ENCODE measurements at regions not wholly inside any gene's neighbourhood (a gene's known extent, or its start where the extent isn't known, plus 50 kb on each side); places are given as distances from the start of the nearest gene placed in this dataset.

DNA sequence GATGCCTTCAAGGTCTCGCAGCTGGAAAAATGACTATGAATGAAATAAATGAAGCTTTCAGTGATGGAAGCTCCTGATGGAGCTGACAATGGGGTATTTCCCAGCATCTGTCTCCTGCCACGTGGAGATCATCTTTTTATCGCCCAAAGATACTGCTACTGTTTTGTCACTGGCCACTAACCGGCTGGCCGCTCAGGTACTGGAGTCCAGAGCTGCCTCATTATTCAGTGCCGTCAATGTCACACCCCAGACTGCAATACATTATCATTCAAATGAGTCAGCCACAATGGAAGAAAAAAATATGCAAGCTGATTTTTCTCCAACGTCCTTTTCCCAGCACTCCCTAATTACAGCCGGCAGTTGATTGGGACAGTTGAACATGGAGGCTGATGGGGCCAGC, 280.4 kb downstream of the ZSWIM6 start:
- no peak for DNase-seq (ENCODE audit: low spot score)
- TF ChIP-seq, protein P1, sequence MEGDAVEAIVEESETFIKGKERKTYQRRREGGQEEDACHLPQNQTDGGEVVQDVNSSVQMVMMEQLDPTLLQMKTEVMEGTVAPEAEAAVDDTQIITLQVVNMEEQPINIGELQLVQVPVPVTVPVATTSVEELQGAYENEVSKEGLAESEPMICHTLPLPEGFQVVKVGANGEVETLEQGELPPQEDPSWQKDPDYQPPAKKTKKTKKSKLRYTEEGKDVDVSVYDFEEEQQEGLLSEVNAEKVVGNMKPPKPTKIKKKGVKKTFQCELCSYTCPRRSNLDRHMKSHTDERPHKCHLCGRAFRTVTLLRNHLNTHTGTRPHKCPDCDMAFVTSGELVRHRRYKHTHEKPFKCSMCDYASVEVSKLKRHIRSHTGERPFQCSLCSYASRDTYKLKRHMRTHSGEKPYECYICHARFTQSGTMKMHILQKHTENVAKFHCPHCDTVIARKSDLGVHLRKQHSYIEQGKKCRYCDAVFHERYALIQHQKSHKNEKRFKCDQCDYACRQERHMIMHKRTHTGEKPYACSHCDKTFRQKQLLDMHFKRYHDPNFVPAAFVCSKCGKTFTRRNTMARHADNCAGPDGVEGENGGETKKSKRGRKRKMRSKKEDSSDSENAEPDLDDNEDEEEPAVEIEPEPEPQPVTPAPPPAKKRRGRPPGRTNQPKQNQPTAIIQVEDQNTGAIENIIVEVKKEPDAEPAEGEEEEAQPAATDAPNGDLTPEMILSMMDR (IDR thresholded peaks at IDR 0.05), result no peak
- H3K36me3 ChIP-seq, result no peaks in the 10 kb centered on the region
- H3K9me3 ChIP-seq, result no peaks in the 10 kb centered on the region
- H3K4me1 ChIP-seq, result no peaks in the 10 kb centered on the region
- no peak overlapping the region for H3K27ac ChIP-seq
- no peak overlapping the region for H3K4me3 ChIP-seq
- no peaks in the 10 kb centered on the region for H3K27me3 ChIP-seq

DNA sequence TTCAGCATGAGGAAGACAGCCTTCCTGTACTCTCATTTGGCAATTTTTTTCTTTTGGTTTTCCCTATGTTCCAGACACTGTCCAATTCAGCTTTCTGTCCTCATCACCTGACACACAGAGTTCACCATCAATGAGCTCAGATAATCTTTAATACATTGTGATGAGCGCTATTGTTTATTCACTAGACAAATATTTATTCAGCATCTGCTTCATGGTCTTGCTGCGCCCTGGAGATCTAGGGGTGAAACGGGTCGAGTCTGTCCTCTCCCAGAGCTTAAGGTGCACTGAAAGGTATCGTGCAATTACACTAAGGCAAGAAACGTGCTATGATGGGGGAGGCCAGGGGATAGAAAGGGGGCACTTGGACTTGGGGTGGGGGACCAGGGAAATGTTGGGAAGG, 281.6 kb downstream of the ZSWIM6 start:
- no peak for DNase-seq (ENCODE audit: low spot score)
- no peaks in the 10 kb centered on the region for H3K36me3 ChIP-seq
- TF ChIP-seq, protein P1 (IDR thresholded peaks at IDR 0.05), result no peak
- H3K4me3 ChIP-seq, result no peak overlapping the region
- H3K4me1 ChIP-seq, result no peaks in the 10 kb centered on the region
- no peak overlapping the region for H3K27ac ChIP-seq
- H3K9me3 ChIP-seq, result no peaks in the 10 kb centered on the region
- no peaks in the 10 kb centered on the region for H3K27me3 ChIP-seq

DNA sequence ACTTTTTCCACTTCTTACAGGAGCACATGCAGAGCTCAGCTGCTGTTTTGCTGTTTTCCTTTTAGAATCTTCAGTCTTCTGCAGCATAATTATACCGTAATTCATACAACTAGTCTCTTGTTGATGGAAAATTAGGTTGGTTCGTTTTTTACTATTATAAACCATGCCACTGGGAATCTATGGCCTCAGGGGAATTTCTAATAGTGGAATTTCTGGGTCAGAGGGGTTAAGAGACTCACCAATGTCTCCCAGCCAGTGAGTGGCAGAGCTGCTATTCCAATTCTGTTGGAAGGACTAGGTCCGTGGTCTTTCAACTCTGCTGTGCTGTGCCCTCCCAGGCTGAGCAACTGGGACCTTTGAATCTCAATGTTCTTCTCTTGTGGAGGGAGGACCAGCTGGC, 282.5 kb downstream of the ZSWIM6 start:
- no peak for DNase-seq (ENCODE audit: low spot score)
- no peak overlapping the region for H3K4me3 ChIP-seq
- no peaks in the 10 kb centered on the region for H3K9me3 ChIP-seq
- TF ChIP-seq, protein P1 (IDR thresholded peaks at IDR 0.05), result no peak
- no peaks in the 10 kb centered on the region for H3K36me3 ChIP-seq
- no peaks in the 10 kb centered on the region for H3K27me3 ChIP-seq
- no peak overlapping the region for H3K27ac ChIP-seq
- H3K4me1 ChIP-seq, result peaks cover 0 to under 1% of the 10 kb centered on the region in 2 donors

DNA sequence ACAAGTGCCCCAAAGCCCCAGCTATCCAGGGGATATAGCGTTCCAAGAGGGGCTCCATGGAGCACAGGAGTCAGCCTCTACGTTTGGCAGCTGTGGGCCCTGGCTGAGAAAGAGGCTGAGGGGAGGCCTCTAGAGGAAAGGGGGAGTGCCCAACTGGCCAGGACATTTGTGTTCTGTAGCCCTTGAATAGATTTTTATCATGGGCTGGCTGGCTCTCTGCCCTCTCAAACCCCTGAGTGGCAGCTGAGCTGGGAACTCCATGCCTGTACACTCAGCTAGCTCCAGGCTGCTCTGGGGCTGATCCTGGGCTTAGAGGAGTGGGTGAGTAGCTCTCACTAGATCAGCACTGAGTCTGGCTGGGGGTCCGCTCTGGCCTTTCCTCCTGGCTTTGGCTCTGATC, 285.0 kb downstream of the ZSWIM6 start:
- TF ChIP-seq, protein P1 (IDR thresholded peaks at IDR 0.05), result no peak
- no peak overlapping the region for H3K27ac ChIP-seq
- H3K27me3 ChIP-seq, result no peaks in the 10 kb centered on the region
- H3K36me3 ChIP-seq, result no peaks in the 10 kb centered on the region
- H3K4me1 ChIP-seq, result peaks cover 0 to 13% of the 10 kb centered on the region in 2 donors
- DNase-seq (ENCODE audit: low spot score), result no peak
- H3K4me3 ChIP-seq, result no peak overlapping the region
- H3K9me3 ChIP-seq, result no peaks in the 10 kb centered on the region

DNA sequence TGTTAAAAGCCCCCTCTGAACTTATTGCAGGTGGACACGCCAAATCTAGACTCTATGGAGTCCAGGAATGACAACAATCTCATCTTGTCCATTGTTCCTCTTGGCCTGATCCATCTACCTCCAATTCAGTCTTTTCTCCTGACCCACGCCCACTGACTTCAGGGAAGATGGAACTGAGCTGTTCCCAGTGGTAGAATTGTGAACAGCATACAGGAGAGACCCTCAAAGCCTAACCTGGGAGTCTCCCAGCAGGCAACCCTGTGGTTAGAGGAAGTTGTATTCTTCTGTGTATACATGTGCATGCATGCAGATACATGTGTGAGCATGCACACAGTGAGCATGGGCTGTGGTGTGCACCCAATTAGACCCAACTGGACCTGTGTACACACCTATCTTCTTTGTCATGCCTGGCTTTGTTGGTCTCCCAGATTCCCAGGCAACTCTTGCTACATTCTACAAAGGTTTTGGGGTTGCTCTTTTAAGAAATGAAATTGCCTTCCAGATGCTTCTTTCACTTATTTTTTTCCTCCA, 286.0 kb downstream of the ZSWIM6 start:
- TF ChIP-seq, protein P1 (IDR thresholded peaks at IDR 0.05), result no peak
- Histone ChIP-seq H3K36me3 (no peaks in the 10 kb centered on the region), H3K27ac (no peak overlapping the region), H3K4me1 (peaks cover 0 to 13% of the 10 kb centered on the region in 2 donors), H3K9me3 (no peaks in the 10 kb centered on the region), H3K27me3 (no peaks in the 10 kb centered on the region), H3K4me3 (no peak overlapping the region)
- no peak for DNase-seq (ENCODE audit: low spot score)

- Histone ChIP-seq H3K36me3 (no peaks in the 10 kb centered on the region), H3K27ac (no peak overlapping the region), H3K4me3 (no peak overlapping the region), H3K4me1 (peaks cover 0 to 13% of the 10 kb centered on the region in 2 donors), H3K27me3 (no peaks in the 10 kb centered on the region), H3K9me3 (no peaks in the 10 kb centered on the region)
- TF ChIP-seq, protein P1 (IDR thresholded peaks at IDR 0.05), result no peak
- DNase-seq (ENCODE audit: low spot score), result no peak
These were observed 286.5 kb downstream of the ZSWIM6 start for GRCh38 chr5:61618577-61618976.
